ENCODE measurements at regions not wholly inside any gene's neighbourhood (a gene's known extent, or its start where the extent isn't known, plus 50 kb on each side); places are given as distances from the start of the nearest gene placed in this dataset.

- H3K4me2 ChIP-seq (replicated peaks; ENCODE audit: extremely low read depth, low read length, poor library complexity, severe bottlenecking) = no peak overlapping the region
- no peaks in the 10 kb centered on the region for H3K27me3 Mint-ChIP-seq (ENCODE audit: low read depth in 3 of 3)
- intact Hi-C loops (cut with micrococcal nuclease) = no loop called here
- no peak overlapping the region for H3K9ac ChIP-seq (ENCODE audit: insufficient read depth, low read length, poor library complexity, severe bottlenecking)
- no peaks in the 10 kb centered on the region for H3K36me3 ChIP-seq (replicated peaks in 1 of 2; ENCODE audit: control insufficient read depth in 1 of 2, insufficient read depth in 2 of 2, low read length in 2 of 2)
- H3K4me3 ChIP-seq (replicated peaks in 1 of 3; ENCODE audit: low read depth in 2 of 3, low read length in 3 of 3) = no peak overlapping the region
- TF ChIP-seq, protein P1, sequence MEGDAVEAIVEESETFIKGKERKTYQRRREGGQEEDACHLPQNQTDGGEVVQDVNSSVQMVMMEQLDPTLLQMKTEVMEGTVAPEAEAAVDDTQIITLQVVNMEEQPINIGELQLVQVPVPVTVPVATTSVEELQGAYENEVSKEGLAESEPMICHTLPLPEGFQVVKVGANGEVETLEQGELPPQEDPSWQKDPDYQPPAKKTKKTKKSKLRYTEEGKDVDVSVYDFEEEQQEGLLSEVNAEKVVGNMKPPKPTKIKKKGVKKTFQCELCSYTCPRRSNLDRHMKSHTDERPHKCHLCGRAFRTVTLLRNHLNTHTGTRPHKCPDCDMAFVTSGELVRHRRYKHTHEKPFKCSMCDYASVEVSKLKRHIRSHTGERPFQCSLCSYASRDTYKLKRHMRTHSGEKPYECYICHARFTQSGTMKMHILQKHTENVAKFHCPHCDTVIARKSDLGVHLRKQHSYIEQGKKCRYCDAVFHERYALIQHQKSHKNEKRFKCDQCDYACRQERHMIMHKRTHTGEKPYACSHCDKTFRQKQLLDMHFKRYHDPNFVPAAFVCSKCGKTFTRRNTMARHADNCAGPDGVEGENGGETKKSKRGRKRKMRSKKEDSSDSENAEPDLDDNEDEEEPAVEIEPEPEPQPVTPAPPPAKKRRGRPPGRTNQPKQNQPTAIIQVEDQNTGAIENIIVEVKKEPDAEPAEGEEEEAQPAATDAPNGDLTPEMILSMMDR (IDR thresholded peaks at IDR 0.05) = no peak
- no peaks in the 10 kb centered on the region for H3K27me3 ChIP-seq (ENCODE audit: control insufficient read depth in 2 of 2, insufficient read depth in 2 of 2, low read length in 2 of 2)
- DNase-seq = no peak
- H3K9me3 Mint-ChIP-seq = peaks cover 0 to 9% (median 2%) of the 10 kb centered on the region in 7 donors
- H3K36me3 Mint-ChIP-seq = no peaks in the 10 kb centered on the region
- WGBS (ENCODE audit: insufficient coverage) = no CpG with 5 or more reads among the region's 3 CpGs
- no peaks in the 10 kb centered on the region for H3K4me1 Mint-ChIP-seq
- H3K27ac ChIP-seq (ENCODE audit: low read depth in 1 of 2, low read length in 2 of 2) = no peak overlapping the region
- H4K20me1 ChIP-seq (ENCODE audit: insufficient read depth, low read length) = no peaks in the 10 kb centered on the region
- H3K4me3 Mint-ChIP-seq = no peak overlapping the region
- H2AFZ ChIP-seq (ENCODE audit: insufficient read depth, low read depth, low read length, poor library complexity, severe bottlenecking) = no peak overlapping the region
- H3K9me3 ChIP-seq (replicated peaks in 1 of 2; ENCODE audit: control insufficient read depth in 1 of 2, insufficient read depth in 1 of 2, low read length in 2 of 2) = no peaks in the 10 kb centered on the region
- H3K27ac Mint-ChIP-seq = no peak overlapping the region
- no peaks in the 10 kb centered on the region for H3K79me2 ChIP-seq (ENCODE audit: insufficient read depth, low read length)
- H3K4me1 ChIP-seq (ENCODE audit: control insufficient read depth in 1 of 2, insufficient read depth in 2 of 2, low read length in 2 of 2) = no peaks in the 10 kb centered on the region
Measured at GRCh38 chr1:56115701-56116100, 463.7 kb downstream of the PLPP3 start.

DNA sequence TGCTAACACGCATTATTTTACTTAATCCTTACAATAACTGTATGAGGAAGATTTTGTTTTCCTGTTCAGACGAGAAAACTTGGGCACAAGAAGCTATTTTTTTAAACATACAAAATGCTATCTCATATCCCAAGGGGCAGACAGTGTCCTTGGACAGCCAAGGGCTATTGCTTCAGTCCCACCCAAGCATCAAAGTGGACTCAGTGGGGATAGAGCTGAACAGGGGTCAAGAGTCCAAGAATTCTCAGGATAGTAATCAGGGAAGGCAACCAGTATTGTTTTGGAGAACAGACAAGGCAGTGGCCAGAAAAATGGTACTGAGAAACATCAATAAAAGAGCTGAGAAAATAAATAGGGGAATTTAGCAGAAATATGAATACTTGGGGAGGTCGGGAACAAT, 465.7 kb downstream of the PLPP3 start:
- no peaks in the 10 kb centered on the region for H3K27me3 Mint-ChIP-seq (ENCODE audit: low read depth in 3 of 3)
- Histone ChIP-seq H3K9me3 (replicated peaks in 1 of 2; ENCODE audit: control insufficient read depth in 1 of 2, insufficient read depth in 1 of 2, low read length in 2 of 2) (no peaks in the 10 kb centered on the region), H3K79me2 (ENCODE audit: insufficient read depth, low read length) (no peaks in the 10 kb centered on the region), H3K4me1 (ENCODE audit: control insufficient read depth in 1 of 2, insufficient read depth in 2 of 2, low read length in 2 of 2) (no peaks in the 10 kb centered on the region), H2AFZ (ENCODE audit: insufficient read depth, low read depth, low read length, poor library complexity, severe bottlenecking) (no peak overlapping the region), H4K20me1 (ENCODE audit: insufficient read depth, low read length) (no peaks in the 10 kb centered on the region), H3K36me3 (replicated peaks in 1 of 2; ENCODE audit: control insufficient read depth in 1 of 2, insufficient read depth in 2 of 2, low read length in 2 of 2) (no peaks in the 10 kb centered on the region), H3K9ac (ENCODE audit: insufficient read depth, low read length, poor library complexity, severe bottlenecking) (no peak overlapping the region), H3K4me2 (replicated peaks; ENCODE audit: extremely low read depth, low read length, poor library complexity, severe bottlenecking) (no peak overlapping the region), H3K27me3 (ENCODE audit: control insufficient read depth in 2 of 2, insufficient read depth in 2 of 2, low read length in 2 of 2) (no peaks in the 10 kb centered on the region), H3K27ac (ENCODE audit: low read depth in 1 of 2, low read length in 2 of 2) (no peak overlapping the region), H3K4me3 (replicated peaks in 1 of 3; ENCODE audit: low read depth in 2 of 3, low read length in 3 of 3) (no peak overlapping the region)
- H3K4me3 Mint-ChIP-seq = no peak overlapping the region
- H3K4me1 Mint-ChIP-seq = no peaks in the 10 kb centered on the region
- no peaks in the 10 kb centered on the region for H3K36me3 Mint-ChIP-seq
- TF ChIP-seq, protein P1 (IDR thresholded peaks at IDR 0.05) = no peak
- H3K9me3 Mint-ChIP-seq = peaks cover 0 to 8% (median 3%) of the 10 kb centered on the region in 7 donors
- intact Hi-C loops (cut with micrococcal nuclease) = no loop called here
- no peak overlapping the region for H3K27ac Mint-ChIP-seq
- WGBS (ENCODE audit: insufficient coverage) = no CpG with 5 or more reads among the region's 3 CpGs
- DNase-seq = no peak

Data from CD14-positive monocyte (primary cell).